Natural killer cell (primary cell): ENCODE measurements at regions not wholly inside any gene's neighbourhood (a gene's known extent, or its start where the extent isn't known, plus 50 kb on each side); places are given as distances from the start of the nearest gene placed in this dataset.

Source experiments
- ATAC-seq, 3 donors: fragments of 150-1000 bp in 2 of 3; fragments of 200-7000 bp in 1 of 3; cut with Tn5 transposase; 1 replicate in 1 of 3; 2 replicates in 2 of 3; pipeline ENCODE4 v1.10.0; 2021; ENCODE audit warnings: mild to moderate bottlenecking in 2 of 3, moderate library complexity in 2 of 3
- DNase-seq, 2 donors: peaks; one replicate each; pipeline versions ENCODE4 v3.0.0 to v3.0.0-alpha.2; 2013 to 2021; ENCODE audit warnings: mixed read lengths in 1 of 2
- H3K27ac ChIP-seq: one replicate; pipeline ENCODE4 v1.5.1; 2013; ENCODE audit warnings: mild to moderate bottlenecking, low read length
- H3K27me3 ChIP-seq: one replicate; pipeline ENCODE4 v1.6.1; 2013; ENCODE audit warnings: low read length; ENCODE audit not compliant: control insufficient read depth, insufficient read depth
- H3K36me3 ChIP-seq: one replicate; pipeline ENCODE4 v1.6.1; 2013; ENCODE audit warnings: low read length; ENCODE audit not compliant: control insufficient read depth, insufficient read depth
- H3K4me1 ChIP-seq: one replicate; pipeline ENCODE4 v1.6.1; 2013; ENCODE audit warnings: low read length; ENCODE audit not compliant: control insufficient read depth, insufficient read depth
- H3K4me3 ChIP-seq: one replicate; pipeline ENCODE4 v1.5.1; 2013; ENCODE audit warnings: low read length
- H3K9me3 ChIP-seq: one replicate; pipeline ENCODE4 v1.6.1; 2013; ENCODE audit warnings: low read length; ENCODE audit not compliant: control insufficient read depth, insufficient read depth
- H3K27ac Mint-ChIP-seq, 2 donors: one replicate each; pipeline ENCODE4 v1.8.0; 2022; ENCODE audit warnings: mild to moderate bottlenecking in 2 of 2, mixed read lengths in 2 of 2, moderate library complexity in 1 of 2
- H3K27me3 Mint-ChIP-seq, 2 donors: one replicate each; pipeline ENCODE4 v1.8.0; 2022; ENCODE audit warnings: low read depth in 2 of 2, mixed read lengths in 2 of 2
- H3K36me3 Mint-ChIP-seq: one replicate; pipeline ENCODE4 v1.8.0; 2022; ENCODE audit warnings: mixed read lengths
- H3K4me1 Mint-ChIP-seq, 2 donors: one replicate each; pipeline ENCODE4 v1.8.0; 2022; ENCODE audit warnings: mixed read lengths in 2 of 2
- H3K4me3 Mint-ChIP-seq: one replicate; pipeline ENCODE4 v1.8.0; 2022; ENCODE audit warnings: mild to moderate bottlenecking, moderate library complexity, mixed read lengths
- H3K9me3 Mint-ChIP-seq, 2 donors: one replicate each; pipeline ENCODE4 v1.8.0; 2022; ENCODE audit warnings: mixed read lengths in 2 of 2
- CTCF ChIP-seq: fragments of 200-600 bp; IDR thresholded peaks from one replicate; pipeline ENCODE4 v1.8.0; 2022; ENCODE audit warnings: antibody characterized with exemption
- WGBS: methylation state at CpG from one replicate; pipeline ENCODE4 v1.1.7; 2013; ENCODE audit warnings: missing lambda C conversion rate; ENCODE audit not compliant: insufficient coverage; 5-methylcytosine and 5-hydroxymethylcytosine counted together
- intact Hi-C: fragments of 100-400 bp; cut with micrococcal nuclease; formaldehyde crosslinking; loops from one replicate; pipeline ENCODE4 v1.14.2; 2022

GRCh38 chr6:63415286-63415685, 95.5 kb upstream of the LGSN start:
- intact Hi-C loops = no loop called here
- H3K9me3 ChIP-seq = no peaks in the 10 kb centered on the region
- peaks cover 0 to 9% of the 10 kb centered on the region in 2 donors for H3K27me3 Mint-ChIP-seq
- H3K36me3 ChIP-seq = no peaks in the 10 kb centered on the region
- no peaks in the 10 kb centered on the region for H3K27me3 ChIP-seq
- TF ChIP-seq CTCF = no peak
- WGBS = no CpG with 5 or more reads among the region's 4 CpGs
- no peak overlapping the region for H3K4me3 ChIP-seq
- DNase-seq = no peak
- no peak overlapping the region for H3K27ac Mint-ChIP-seq
- peaks cover 0 to 4% of the 10 kb centered on the region in 2 donors for H3K4me1 Mint-ChIP-seq
- H3K9me3 Mint-ChIP-seq = no peaks in the 10 kb centered on the region
- H3K27ac ChIP-seq = no peak overlapping the region
- H3K4me1 ChIP-seq = no peaks in the 10 kb centered on the region
- no peak for ATAC-seq
- peaks cover 1% of the 10 kb centered on the region for H3K36me3 Mint-ChIP-seq
- no peak overlapping the region for H3K4me3 Mint-ChIP-seq

GRCh38 chr6:63418741-63419140, 99.0 kb upstream of the LGSN start:
- WGBS = 14% methylated on average over 1 of the region's 1 CpG
- no peak for ATAC-seq
- Histone ChIP-seq H3K27me3 (no peaks in the 10 kb centered on the region), H3K27ac (no peak overlapping the region), H3K9me3 (no peaks in the 10 kb centered on the region), H3K36me3 (no peaks in the 10 kb centered on the region), H3K4me3 (no peak overlapping the region), H3K4me1 (no peaks in the 10 kb centered on the region)
- Mint-ChIP-seq H3K36me3 (peaks cover 6% of the 10 kb centered on the region), H3K4me3 (no peak overlapping the region), H3K9me3 (no peaks in the 10 kb centered on the region), H3K27me3 (no peaks in the 10 kb centered on the region), H3K27ac (no peak overlapping the region), H3K4me1 (peaks cover 0 to 8% of the 10 kb centered on the region in 2 donors)
- no peak for DNase-seq
- no peak for TF ChIP-seq CTCF
- intact Hi-C loops = no loop called here

- Mint-ChIP-seq H3K9me3 (no peaks in the 10 kb centered on the region), H3K4me1 (peaks cover 0 to 8% of the 10 kb centered on the region in 2 donors), H3K27me3 (no peaks in the 10 kb centered on the region), H3K4me3 (no peak overlapping the region), H3K36me3 (peaks cover 6% of the 10 kb centered on the region), H3K27ac (no peak overlapping the region)
- H3K9me3 ChIP-seq = no peaks in the 10 kb centered on the region
- no peak overlapping the region for H3K4me3 ChIP-seq
- no peaks in the 10 kb centered on the region for H3K27me3 ChIP-seq
- no peak for TF ChIP-seq CTCF
- H3K4me1 ChIP-seq = no peaks in the 10 kb centered on the region
- no peaks in the 10 kb centered on the region for H3K36me3 ChIP-seq
- H3K27ac ChIP-seq = no peak overlapping the region
- intact Hi-C loops = no loop called here
- ATAC-seq (no peak), DNase-seq (no peak)
- WGBS = 100% methylated on average over 1 of the region's 1 CpG
These were observed 104.9 kb upstream of the LGSN start for GRCh38 chr6:63424636-63425035.

- TF ChIP-seq CTCF = no peak
- H3K27ac ChIP-seq = no peak overlapping the region
- WGBS = 93% methylated on average over 2 of the region's 2 CpGs
- peaks cover 0 to 2% of the 10 kb centered on the region in 2 donors for H3K4me1 Mint-ChIP-seq
- no peak for ATAC-seq
- H3K36me3 ChIP-seq = no peaks in the 10 kb centered on the region
- DNase-seq = no peak
- no peaks in the 10 kb centered on the region for H3K4me1 ChIP-seq
- no peaks in the 10 kb centered on the region for H3K9me3 Mint-ChIP-seq
- intact Hi-C loops = no loop called here
- no peaks in the 10 kb centered on the region for H3K9me3 ChIP-seq
- no peak overlapping the region for H3K4me3 ChIP-seq
- no peaks in the 10 kb centered on the region for H3K27me3 Mint-ChIP-seq
- H3K27me3 ChIP-seq = no peaks in the 10 kb centered on the region
- no peak overlapping the region for H3K4me3 Mint-ChIP-seq
- no peak overlapping the region for H3K27ac Mint-ChIP-seq
- H3K36me3 Mint-ChIP-seq = peaks cover 2% of the 10 kb centered on the region
These were observed 105.7 kb upstream of the LGSN start for GRCh38 chr6:63425493-63425892.
